H54 (cell line): ENCODE measurements at regions not wholly inside any gene's neighbourhood (a gene's known extent, or its start where the extent isn't known, plus 50 kb on each side); places are given as distances from the start of the nearest gene placed in this dataset.

Experiments
- DNase-seq: peaks from one replicate; pipeline ENCODE4 v3.0.0; 2011; ENCODE audit warnings: low spot score, mixed read lengths; ENCODE audit not compliant: insufficient read length
- FAIRE-seq: peaks from 3 replicates; lab custom pipeline; 2011; peaks lifted over from hg19 to GRCh38; lab: Jason Lieb, UNC
- POLR2A ChIP-seq: IDR thresholded peaks from 2 replicates; pipeline ENCODE4 v1.6.1; 2011; ENCODE audit warnings: low read depth, mild to moderate bottlenecking, low read length

DNA sequence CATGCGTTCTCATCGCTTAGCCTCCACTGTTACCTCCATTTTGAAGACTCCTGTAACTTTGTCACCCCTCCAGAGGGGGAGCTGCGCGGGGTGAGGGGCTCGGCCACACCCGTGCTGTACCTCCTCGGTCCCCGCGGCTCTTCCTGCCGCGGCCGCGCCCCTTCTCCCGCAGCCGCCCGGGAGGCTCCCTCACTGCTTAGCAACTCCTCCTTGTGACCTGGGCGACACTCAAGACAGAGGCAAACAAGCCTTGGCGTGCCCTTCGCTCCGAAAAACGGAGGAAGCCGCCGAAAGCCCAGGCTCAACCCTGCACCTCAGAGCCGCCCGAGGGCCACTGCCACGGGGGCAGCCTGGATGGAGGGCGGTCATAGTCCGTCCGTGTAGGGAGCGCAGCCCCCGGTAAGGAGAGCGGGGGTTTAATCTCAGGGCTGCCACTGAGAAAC is 494.3 kb downstream of the FOXO1 start:
- DNase-seq (no peak), FAIRE-seq (no peak)
- no peak for TF ChIP-seq POLR2A

GRCh38 chr13:40172878-40173277 is 493.6 kb downstream of the FOXO1 start:
- DNase-seq (no peak), FAIRE-seq (no peak)
- no peak for TF ChIP-seq POLR2A

DNA sequence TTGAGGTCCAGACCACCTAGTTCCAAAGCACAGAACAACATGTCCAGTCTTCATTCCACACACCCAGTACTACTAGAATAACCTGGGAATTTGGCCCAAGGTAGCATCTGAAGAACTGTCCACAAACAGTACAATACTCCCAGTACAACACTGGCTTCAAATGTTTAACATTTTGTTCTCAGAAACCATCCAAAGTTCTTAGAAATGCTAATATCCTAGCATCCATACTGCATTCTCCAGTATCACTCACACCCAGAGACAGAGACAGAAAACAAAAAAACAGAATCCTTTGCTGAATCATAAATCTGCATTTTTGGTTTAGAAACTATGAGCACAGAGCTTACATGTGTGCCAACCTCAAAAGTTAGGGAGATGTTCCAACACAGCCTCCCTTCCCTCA is 490.8 kb downstream of the FOXO1 start:
- FAIRE-seq: no peak
- no peak for DNase-seq
- no peak for TF ChIP-seq POLR2A

GRCh38 chr13:40176242-40176641 is 490.2 kb downstream of the FOXO1 start:
- DNase-seq (no peak), FAIRE-seq (no peak)
- TF ChIP-seq POLR2A: no peak

GRCh38 chr13:40178130-40178529 is 488.3 kb downstream of the FOXO1 start:
- FAIRE-seq: no peak
- DNase-seq: no peak
- no peak for TF ChIP-seq POLR2A

DNA sequence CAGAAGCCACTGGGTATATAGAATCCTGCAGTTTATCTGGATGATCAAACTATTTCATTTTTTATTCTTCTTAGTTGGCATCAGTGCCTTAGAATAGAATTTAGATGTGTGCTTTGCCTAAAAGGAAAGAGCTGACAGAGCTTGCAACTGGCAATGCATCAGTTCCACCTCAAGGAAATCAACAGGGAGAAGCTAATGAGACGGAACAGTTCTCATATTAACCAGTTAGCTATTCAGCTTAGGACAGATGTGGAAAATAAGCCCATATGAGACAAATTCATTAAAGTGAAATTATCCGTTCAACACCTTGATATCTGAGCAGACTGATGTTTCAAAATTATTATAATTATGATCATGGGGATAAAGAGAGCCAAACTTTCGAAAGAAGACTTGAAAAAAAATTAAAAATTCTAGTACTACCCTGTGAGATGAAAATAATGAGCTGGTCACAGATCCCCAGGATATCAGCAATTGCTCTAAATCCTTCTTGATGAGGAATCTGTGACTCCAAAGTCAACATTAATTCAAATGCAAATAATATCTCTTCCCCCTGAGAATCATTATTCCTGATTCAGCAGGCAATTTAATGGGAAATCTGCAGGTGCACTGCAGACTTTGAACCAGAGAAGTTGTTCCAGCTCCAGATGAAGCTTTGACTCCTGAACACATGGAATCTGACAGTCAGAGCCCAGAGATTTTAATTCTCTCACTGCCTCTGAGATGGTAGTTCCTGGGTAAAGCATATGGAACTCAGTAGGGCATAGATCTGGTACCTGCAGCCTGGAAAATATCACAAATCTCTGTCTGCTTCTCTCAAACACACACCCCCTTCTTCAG is 486.8 kb downstream of the FOXO1 start:
- DNase-seq (no peak), FAIRE-seq (no peak)
- TF ChIP-seq POLR2A: no peak

DNA sequence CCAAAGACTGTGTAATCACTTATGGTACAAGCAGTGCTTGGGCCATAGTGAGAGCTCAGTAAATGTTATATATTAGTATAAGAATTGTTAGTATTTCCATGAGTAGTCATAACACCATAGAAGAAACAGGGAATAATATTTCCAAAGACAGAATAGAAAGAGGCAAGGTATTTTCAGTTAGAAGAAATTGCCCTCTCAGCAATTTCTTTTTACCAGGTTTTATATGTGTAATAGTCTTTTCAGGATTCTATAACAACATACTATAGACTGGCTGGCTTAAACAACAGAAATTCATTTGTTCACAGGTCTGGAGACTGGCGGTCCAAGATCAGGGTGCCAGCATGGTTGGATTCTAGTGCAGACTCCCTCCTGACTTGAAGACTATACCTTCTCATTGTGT is 485.7 kb downstream of the FOXO1 start:
- DNase-seq (no peak), FAIRE-seq (no peak)
- TF ChIP-seq POLR2A: no peak

- no peak for TF ChIP-seq POLR2A
- FAIRE-seq (no peak), DNase-seq (no peak)
These were observed 485.1 kb downstream of the FOXO1 start for GRCh38 chr13:40181203-40181845.

DNA sequence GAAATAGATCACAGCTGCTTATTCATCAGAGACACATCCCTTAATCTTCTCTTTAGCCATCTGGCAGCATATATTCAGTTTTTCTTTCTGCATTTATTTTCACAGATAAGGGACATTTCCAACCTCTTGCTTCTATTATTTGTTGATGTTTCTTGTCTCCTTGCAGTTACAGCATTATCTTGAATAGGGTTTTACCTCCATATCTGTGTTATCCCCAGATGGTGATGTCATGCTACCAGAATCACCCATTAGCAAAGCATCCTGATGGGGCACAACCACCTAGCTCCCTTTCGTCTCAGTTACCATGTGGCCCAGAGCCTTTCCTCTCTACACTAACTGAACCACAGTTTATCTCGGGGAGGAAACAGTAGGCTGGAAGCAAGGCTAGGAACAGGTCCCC is 483.9 kb downstream of the FOXO1 start:
- TF ChIP-seq POLR2A: no peak
- DNase-seq (no peak), FAIRE-seq (no peak)

GRCh38 chr13:40185414-40185813 is 481.0 kb downstream of the FOXO1 start:
- DNase-seq (no peak), FAIRE-seq (no peak)
- no peak for TF ChIP-seq POLR2A

DNA sequence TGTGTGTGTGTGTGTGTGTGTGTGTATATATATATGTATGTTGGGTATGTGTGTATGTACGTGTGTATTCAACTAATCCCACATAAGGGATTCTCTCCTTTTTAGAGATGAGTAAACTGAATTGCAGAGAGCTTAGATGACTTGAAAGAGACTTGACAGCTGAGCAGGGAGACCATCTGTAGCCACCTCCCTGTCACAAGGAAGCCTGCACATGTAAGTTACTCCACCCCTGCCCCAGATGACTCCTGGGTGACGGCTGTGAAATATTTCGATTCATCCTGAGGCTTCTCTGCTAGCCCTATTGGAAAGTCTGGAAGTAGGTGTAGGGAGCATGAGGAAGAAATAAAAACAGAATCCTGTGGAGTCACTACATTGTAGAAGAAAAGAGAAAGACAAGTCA is 480.4 kb downstream of the FOXO1 start:
- TF ChIP-seq POLR2A: no peak
- DNase-seq: no peak
- no peak for FAIRE-seq

DNA sequence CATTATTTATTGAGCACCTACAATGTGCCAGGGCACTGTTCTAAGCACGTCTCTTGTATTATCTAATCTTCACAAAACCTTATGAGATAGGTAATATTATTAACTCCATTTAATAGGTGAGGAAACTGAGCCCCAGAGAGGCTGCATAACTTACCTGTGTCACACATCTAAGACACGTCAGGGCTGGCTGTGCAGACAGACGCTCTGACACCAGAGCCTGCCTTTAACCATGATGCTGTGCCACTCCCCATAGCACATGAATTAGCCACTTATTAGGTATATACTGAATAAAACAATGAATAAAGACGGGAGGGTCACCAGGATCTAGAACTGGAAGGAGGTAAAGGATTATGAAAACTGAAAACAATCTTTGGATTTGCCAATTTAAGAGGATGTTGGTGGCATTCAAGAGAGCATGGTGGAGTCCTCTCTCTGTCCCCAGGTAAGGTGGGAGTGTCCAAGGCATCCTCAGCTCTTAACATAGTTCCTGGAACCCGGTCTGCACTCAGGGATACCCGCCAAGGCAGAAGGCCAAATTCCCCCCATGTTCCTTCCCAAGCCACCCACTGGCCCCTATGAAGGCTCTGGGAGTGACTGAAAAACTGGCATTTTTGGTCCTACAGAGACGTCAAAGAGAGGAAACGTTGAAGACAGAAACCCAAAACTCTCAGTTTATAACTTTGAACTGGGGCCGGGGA is 479.7 kb downstream of the FOXO1 start:
- no peak for FAIRE-seq
- no peak for DNase-seq
- no peak for TF ChIP-seq POLR2A

GRCh38 chr13:40187324-40187795 is 479.1 kb downstream of the FOXO1 start:
- FAIRE-seq (no peak), DNase-seq (no peak)
- TF ChIP-seq POLR2A: no peak
